ENCODE measurements at regions not wholly inside any gene's neighbourhood (a gene's known extent, or its start where the extent isn't known, plus 50 kb on each side); places are given as distances from the start of the nearest gene placed in this dataset.
"Not testable (repeated sequence)": the region's sequence is repeated elsewhere in the genome, so short reads cannot be mapped to it uniquely, and the experiment has no call there.

DNA sequence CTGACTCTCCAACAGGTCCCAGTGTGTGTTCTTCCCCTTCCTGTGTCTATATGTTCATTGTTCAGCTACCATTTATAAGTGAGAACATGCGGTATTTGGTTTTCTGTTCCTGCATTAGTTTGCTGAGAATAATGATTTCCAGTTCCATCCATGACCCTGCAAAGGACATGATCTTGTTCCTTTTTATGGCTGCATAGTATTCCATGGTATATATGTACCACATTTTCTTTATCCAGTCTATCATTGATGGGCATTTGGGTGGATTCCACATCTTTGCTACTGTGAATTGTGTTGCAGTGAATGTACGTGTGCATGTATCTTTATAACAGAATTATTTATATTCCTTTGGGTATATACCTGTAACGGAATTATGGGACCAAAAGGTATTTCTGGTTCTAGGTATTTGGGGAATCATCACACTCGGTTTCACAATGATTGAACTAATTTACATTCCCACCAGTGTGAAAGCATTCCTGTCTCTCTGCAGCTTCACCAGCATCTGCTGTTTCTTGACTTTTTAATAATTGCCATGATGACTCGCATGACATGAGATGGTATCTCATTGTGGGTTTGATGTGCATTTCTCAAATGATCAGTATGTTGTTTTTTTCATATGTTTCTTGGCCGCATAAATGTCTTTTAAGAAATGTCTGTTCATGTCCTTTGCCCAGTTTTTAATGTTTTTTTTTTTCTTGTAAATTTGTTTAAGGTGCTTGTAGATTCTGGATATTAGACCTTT lies 60.2 kb downstream of the LSMEM1 start:
- peak; percentile 34 for DNase-seq (ENCODE audit: low read depth)

DNA sequence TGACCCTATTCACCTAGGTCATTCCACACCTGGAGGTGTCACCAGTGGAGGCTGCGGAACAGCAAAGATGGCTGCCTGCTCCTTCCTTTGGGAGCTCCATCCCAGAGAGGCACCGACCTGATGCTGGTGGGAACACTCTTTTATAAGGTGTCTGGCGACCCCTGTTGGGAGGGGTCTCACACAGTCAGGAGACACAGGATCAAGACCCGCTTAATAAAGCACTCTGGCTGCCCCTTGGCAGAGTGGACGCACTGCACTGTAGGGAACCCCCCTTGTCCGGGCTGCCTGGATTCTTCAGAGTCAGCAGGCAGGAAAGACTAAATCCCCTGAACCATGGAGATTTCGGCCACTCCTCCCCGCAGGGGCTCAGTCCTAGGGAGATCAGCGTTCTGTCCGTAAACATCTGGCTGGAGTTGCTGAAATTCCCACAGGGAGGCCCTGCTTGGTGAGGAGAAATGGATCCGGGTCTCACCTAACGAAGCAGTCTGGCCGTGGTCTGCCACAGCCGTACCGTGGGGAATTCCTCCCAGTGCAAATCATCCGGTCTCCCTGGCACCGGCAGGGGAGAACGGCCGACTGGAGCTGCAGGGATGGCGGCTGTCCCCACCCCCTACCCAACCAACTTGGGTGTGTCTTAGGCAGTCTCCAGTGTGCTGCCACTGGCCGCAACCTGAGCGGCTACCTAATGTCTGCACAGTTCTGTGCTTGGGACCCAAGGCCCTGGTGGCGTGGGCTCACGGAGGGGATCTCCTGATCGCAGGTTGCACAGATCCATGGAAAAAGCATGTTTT lies 66.1 kb downstream of the LSMEM1 start:
- peak; percentile 19 for DNase-seq (ENCODE audit: low read depth)

DNA sequence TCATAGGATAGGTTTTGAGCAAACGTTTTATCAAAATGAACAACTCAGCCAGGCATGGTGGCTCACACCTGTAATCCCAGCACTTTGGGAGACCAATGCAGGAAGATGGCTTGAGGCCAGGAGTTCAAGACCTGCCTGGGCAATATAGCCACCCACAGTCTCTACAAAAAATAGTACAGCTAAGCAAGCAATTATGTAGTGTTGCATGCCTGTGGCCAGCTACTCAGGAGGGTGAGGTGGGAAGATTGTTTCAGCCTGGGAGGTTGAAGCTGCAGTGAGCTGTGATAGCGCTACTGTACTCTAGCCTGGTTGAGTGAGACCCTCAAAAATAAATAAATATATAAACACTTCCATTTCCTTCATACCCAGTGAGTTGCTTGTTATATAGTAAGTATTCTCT lies 67.1 kb downstream of the LSMEM1 start:
- peak; percentile 23 for DNase-seq (ENCODE audit: low read depth)

DNA sequence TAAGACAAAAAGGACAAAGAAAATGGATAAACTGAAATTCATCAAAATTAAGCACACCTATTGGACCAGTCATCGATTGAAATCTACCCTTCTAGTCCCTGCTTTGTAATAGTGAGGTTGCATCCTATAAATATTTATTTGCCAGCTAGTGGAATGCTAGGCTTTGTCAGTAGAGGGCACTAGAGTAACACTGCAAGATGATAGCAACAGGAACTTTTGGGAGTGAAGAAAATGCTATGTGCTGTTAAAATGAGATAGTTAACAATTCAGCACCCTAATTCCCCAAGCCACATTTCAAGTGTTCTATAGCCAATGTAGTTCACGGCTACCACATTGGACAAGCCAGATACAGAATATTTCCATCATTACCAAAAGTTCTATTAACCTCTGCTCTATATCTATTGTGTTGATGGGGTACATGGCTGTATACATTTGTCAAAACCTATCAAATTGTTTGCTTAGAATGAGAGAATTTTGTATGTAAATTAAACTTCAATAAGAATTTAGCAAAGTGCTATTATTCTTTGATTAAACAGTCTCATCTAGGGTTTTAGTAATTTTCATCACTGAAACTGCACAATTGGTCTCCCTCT lies 69.8 kb downstream of the LSMEM1 start:
- DNase-seq (ENCODE audit: low read depth), result peak; percentile 71

DNA sequence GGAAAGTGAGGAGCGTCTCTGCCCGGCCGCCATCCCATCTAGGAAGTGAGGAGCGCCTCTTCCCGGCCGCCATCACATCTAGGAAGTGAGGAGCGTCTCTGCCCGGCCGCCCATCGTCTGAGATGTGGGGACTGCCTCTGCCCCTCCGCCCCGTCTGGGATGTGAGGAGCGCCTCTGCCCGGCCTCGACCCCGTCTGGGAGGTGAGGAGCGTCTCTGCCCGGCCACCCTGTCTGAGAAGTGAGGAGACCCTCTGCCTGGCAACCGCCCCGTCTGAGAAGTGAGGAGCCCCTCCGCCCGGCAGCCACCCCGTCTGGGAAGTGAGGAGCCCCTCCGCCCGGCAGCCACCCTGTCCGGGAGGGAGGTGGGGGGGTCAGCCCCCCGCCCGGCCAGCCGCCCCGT lies 70.7 kb downstream of the LSMEM1 start:
- DNase-seq (ENCODE audit: low read depth), result not testable (repeated sequence)

DNA sequence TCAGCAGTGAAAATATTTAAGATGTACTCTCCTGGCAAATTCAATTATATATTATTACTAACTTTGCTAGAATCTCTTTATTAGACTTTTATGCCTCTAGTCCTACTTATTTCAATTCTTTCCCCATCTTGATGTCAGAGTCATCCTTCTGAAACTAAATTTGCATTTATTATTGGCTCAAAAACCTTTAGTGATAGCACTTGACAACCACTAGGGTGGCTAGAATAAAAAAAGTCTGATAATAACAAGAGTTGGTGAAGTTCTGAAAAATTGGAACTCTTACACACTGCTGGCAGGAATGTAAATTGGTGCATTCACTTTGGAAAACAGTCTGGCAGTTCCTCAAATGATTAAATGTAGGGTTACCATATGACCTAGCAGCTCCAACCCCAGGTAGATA lies 73.8 kb downstream of the LSMEM1 start:
- DNase-seq (ENCODE audit: low read depth), result peak; percentile 22

DNA sequence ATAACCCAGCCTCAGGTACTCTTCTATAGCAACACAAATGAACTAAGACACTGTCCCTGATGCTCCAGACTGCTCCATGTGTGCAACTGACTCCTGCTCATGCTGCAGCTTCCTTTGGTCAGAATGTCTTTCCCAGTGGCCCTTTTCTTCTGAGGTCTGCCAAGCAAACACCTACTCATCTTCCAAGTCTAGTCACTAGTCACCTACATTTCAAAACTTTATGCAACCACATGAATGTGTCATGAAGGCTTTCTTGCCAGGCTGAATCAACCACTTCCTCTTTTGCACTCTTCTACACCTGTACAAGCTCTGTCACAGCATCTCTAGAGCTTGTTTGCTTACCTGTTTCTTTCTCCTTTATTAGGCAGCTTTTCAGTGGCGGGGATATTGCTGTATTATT lies 75.8 kb downstream of the LSMEM1 start:
- DNase-seq (ENCODE audit: low read depth), result peak; percentile 48

DNA sequence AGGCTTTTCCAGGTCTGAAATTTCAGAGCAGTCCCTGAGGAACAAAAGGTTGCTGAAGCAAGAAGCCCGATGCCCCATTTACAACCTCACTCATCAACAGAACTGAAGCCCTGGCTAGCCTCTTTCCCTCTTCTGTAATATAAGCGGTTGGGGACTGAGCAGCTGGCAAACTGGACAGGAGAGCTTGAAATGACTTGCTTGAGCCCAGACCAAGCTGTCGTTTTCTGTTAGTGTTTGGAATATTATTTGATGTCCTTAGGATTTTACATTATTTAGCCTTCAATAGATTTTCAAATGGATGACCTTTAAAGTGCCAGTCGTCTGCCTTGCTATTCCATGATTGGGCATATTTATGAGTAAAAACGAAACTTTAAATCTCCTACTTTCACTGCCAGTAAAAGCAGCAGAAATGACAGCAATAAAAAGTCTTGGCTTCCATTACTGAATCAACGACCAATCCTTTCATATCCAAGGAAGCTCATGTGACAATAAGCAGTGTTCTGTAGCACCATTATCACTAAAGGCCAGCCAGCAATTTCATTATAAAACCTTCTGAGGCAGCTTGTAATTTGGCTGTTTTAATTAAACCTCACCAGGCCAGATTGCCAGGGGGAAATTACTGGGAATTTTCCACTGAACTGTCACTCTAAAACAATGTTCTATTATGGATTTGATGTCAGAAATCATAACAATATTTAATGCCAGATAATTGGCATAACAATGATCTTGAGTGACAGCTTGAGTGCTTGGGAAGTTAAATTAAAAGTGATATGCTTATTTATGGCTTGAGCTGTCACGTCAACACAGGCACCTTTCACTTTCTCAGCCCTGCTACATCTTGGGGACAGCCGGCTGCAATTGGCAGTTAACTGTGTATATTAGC lies 85.9 kb downstream of the LSMEM1 start:
- no peak for DNase-seq (ENCODE audit: low read depth)

DNA sequence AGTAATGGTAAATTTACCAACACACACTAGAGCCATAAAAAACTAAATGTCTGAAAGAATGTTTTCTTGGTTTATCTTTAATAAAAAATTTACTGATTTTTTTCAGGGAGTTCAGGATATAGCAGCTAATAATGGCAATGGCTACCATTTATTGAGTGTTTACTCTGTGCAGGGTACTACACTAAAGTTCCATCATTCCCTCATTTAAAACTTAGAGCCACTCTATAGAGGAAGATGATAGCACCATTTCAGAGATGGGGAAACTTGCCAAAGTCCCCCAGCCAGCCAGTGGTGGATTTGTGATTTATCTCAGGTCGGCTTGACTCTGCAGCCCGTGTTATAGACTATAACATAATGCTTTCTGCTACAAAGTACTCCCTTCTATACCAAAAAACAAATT lies 86.6 kb downstream of the LSMEM1 start:
- no peak for DNase-seq (ENCODE audit: low read depth)

DNA sequence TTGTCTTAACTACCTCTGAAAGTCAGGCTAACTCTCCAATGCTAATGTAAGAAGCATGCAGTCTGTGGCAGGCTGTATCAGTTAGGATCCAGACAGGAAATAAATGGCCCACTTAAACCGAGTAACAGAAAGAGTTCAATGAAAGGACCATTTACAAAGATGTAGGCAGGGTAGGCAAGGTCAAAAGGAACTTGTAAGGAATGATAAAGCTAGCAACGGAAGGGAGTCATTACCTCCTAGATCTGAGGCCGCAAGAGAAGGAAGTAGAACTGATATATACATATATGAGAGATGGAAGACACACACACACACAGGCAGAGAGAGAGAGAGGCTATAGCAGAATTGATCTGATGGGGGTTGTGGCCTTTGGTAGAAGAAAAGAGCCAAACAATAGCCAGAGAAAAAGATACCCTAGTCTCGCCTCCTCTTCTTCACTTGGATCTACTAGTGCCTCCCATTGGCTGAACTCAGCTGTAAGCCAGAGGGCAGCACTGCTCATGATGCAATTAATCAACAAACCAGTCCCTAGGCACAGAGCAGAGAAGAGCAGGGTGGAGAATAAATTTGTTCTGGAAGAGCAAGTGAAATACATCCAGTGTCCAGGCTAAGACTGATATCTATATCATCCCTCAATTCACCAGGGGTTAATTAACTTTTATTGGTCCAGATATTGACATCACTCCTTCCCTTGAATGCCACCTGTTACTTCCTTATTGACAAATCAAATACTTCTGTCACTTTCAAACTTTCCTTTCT lies 91.2 kb downstream of the LSMEM1 start:
- DNase-seq (ENCODE audit: low read depth), result no peak

DNA sequence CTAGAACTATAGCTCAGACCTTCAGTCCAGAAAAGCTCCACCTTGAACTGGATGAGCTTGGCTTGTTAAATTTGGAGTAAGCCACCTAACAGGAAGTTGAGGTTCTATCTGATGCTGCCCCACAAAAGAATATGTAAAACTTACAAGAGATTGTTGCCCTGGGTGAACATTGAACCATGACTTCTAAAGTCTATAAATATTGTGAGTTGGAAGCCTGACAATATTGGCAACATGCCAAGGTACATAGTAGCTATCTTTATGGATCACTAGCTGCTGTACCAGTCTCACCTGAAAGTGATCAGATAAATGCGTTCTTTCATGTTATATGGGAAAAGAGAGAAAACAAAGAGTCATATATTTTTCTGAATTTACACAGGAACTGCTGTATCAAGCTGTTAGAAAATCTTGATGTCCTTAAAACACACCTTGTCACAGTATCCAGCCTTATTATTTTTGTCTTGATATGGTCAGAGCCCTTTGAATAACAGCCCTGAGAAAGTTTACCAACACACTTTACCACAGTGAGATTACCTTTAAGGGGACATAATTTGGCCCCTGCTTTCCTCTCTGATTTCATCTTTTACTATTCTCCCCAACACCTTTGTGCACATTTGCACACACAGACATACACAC lies 92.0 kb downstream of the LSMEM1 start:
- DNase-seq (ENCODE audit: low read depth), result no peak

DNA sequence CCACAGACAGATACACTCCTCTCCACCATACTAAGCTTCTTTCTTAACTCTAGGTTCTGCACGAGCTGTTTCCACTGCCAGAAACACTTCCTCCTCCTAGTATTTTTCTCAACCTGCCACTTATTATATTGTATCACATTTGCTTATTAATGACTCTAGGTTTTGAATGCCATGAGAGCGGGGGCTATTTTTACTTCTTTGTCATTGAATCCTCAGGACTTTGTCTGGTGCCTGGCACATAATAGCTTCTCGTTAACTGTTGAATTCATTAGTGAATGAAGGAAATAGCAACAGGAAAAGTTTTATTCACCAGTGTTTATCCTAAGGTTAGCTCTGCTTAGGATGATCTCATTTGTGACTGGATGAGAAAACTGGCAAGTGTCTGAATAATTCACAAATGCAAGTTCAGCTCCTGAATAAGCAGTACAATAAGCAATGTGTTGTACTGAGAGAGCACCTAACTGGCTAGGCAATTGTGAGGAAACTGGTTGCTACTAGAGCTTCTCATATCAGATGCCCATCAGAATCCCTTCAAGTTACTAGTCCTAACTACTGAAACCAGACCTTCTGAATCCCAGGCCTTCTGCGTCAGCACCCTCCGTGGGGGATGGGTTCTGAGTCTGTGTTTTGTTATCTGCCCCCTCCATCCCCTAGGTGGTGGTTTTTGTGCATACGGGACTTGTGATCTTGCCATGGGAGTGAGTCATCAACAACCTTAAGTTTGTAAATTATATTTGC lies 92.7 kb downstream of the LSMEM1 start:
- peak; percentile 7 for DNase-seq (ENCODE audit: low read depth)

DNA sequence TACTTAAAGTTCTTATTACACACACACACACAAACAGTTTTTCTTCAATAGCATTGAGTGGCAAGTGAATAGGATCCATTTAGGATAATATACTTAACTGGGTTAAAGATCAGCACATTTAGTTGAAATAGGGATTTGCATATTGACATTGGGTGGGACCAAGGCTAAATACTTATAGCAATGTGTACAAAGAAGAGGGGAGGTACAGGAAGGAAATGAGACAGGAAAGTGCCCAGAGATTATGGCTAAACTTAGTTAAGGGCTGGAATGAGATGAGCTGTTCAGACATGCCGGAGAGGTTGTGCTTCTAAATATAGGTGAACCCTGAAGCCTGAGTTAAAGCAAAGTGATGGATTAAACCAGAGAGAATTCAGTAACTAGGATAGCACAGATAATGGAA lies 95.1 kb downstream of the LSMEM1 start:
- no peak for DNase-seq (ENCODE audit: low read depth)

DNA sequence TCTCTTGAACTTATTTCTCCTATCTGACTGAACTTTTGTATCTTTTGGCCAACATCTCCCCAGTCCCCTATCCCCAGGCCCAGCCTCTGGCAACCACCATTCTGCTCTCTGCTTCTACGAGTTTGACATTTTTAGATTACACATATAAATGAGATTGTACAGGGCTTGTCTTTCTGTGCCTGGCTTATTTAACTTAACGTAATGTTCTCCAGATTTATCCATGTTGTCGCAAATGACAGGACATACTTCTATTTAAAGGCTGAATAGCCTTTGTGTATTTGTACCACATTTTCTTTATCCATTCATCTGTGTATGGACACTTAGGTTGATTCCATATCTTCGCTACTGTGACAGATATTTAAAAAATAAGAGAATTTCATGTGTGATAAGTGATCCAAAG lies 98.6 kb downstream of the LSMEM1 start:
- no peak for DNase-seq (ENCODE audit: low read depth)

DNA sequence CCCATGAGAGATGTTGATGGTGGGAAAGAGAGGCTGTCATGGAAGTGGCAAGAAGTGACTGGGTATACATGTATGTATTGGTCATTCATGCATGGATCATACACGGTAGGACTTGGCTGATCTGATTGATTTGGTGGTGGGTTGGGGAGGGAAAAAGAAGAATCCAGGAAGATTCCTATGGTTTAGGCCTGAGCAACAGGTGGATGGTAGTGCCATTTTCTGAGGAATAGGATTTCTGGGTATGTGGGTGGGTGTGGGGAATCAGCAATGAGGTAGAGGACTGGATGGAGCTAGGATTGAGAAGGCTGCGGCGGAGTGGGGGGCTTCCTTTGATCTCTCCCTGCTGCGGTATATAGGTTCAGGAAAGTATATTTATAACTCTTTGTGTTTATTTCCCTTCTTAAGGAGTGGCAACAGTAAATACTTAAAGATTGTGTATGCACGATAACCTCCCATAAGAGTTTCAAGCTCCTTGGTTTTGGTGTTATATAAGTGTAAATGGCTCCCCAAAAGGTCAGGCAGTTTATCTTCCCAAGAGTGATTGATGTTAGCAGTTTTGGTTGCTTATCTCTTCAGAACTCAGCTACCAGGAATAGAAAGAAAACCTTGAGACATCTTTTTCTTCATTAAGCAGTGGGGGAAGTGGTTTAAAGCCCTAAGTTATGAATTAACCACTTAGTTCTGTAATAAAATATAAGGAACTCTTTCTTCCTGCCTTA lies 100.1 kb downstream of the LSMEM1 start:
- DNase-seq (ENCODE audit: low read depth), result no peak

DNA sequence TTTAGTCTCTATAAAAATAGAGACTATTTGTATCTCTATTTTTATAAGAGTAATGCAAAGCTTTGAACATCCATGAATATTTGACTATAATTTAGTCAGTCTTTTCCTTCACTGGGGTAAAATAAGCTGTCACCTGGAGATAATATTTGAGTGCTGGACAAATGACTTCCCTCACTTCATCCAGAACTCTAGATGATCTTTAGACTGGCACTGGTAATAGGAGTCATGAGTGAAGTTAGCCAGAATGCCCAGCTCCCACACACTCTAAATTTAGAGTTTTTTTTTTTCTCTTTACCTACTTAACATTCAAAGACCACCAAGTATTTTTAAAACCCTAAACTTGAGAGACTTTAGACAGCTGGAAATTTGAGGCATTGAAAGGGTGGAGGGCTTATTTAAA lies 100.7 kb downstream of the LSMEM1 start:
- DNase-seq (ENCODE audit: low read depth), result no peak

DNA sequence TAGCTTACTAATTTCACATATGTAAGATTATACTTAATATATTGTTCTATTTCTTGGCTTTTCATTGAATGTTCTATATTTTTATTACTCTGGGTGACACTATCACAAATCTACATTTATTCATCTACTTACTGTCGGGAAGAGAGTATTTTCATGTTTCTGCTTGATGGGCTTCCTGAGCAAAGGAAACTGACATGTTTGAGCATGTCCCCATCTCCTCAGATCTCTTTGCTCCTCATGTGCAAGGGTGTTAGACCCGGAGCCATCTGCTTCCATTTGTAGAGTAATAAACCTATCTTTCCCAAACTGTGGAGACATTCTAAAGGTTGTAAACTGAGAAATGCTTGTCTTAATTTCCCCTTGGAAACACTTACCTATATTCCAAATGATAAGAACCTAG lies 103.5 kb downstream of the LSMEM1 start:
- no peak for DNase-seq (ENCODE audit: low read depth)

DNA sequence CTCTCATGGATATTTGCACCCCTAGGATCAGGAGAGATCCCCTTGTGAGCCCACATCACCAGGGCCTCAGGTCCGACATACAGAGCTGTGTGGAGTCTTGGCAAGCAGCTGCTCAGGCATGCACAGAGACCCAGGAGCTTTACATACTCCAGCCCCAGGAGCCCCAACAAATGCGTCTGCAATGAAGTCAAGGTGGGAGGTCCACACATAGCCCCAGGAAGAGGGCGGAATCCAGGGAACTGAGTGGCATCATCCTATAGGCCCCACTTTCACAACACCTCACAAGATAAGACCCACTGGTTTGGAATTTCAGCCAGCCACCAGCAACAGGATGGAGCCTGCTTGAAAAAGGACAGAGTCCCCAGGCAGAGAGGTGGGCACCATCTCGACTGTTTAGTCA lies 106.7 kb downstream of the LSMEM1 start:
- DNase-seq (ENCODE audit: low read depth), result no peak

DNA sequence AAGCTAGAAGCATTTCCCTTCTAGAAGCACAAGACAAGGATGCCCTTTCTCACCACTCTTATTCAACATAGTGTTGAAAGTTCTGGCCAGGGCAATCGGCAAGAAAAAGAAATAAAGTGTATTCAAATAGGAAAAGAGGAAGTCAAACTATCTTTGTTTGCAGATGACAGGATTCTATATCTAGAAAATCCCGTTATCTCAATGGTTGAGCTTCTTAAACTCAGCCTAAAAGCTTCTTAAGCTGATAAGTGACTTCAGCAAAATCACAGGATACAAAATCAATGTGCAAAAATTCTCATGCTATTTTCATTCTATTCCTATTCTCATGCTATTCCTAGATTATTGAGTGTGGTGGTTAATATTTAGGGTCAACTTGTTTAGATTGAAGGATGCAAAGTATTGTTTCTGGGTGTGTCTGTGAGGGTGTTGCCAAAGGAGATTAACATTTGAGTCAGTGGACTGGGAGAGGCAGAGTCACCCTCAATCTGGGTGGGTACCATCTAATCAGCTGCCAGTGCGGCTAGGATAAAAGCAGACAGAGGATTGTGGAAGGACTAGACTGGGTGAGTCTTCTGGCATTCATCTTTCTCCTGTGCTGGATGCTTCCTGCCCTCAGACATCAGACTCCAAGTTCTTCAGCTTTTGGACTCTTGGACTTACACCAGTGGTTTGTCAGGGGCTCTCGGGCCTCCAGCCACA lies 111.9 kb downstream of the LSMEM1 start:
- not testable (repeated sequence) for DNase-seq (ENCODE audit: low read depth)
